ENCODE measurements at regions not wholly inside any gene's neighbourhood (a gene's known extent, or its start where the extent isn't known, plus 50 kb on each side); places are given as distances from the start of the nearest gene placed in this dataset.

- TF ChIP-seq, protein P1, sequence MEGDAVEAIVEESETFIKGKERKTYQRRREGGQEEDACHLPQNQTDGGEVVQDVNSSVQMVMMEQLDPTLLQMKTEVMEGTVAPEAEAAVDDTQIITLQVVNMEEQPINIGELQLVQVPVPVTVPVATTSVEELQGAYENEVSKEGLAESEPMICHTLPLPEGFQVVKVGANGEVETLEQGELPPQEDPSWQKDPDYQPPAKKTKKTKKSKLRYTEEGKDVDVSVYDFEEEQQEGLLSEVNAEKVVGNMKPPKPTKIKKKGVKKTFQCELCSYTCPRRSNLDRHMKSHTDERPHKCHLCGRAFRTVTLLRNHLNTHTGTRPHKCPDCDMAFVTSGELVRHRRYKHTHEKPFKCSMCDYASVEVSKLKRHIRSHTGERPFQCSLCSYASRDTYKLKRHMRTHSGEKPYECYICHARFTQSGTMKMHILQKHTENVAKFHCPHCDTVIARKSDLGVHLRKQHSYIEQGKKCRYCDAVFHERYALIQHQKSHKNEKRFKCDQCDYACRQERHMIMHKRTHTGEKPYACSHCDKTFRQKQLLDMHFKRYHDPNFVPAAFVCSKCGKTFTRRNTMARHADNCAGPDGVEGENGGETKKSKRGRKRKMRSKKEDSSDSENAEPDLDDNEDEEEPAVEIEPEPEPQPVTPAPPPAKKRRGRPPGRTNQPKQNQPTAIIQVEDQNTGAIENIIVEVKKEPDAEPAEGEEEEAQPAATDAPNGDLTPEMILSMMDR (IDR thresholded peaks at IDR 0.05), result no peak
- no peak for TF ChIP-seq POLR2A (IDR thresholded peaks at IDR 0.05)
Observed at GRCh38 chr5:53298841-53299240, 181.6 kb upstream of the FST start.

All from right lobe of liver (tissue), 4 donors.